Small intestine (tissue), 7 donors: ENCODE measurements at regions not wholly inside any gene's neighbourhood (a gene's known extent, or its start where the extent isn't known, plus 50 kb on each side); places are given as distances from the start of the nearest gene placed in this dataset.
"Not testable (repeated sequence)": the region's sequence is repeated elsewhere in the genome, so short reads cannot be mapped to it uniquely, and the experiment has no call there.

Source experiments
- DNase-seq, 2 donors: peaks; one replicate each; pipeline versions ENCODE4 v3.0.0 to v3.0.0-alpha.2; 2013
- FAIRE-seq: peaks from 2 replicates; lab custom pipeline; 2012; peaks lifted over from hg19 to GRCh38; lab: Jason Lieb, UNC
- H3K27ac ChIP-seq, 3 donors: one replicate each; pipeline ENCODE4 v1.5.1; 2013; ENCODE audit warnings: low read length in 2 of 3, mild to moderate bottlenecking in 2 of 3, control low read depth in 1 of 3, inconsistent platforms in 1 of 3, low read depth in 1 of 3, moderate library complexity in 1 of 3
- H3K27me3 ChIP-seq, 3 donors: one replicate each; pipeline ENCODE4 v1.6.1; 2013; ENCODE audit warnings: low read length in 3 of 3, inconsistent platforms in 1 of 3; ENCODE audit not compliant: control insufficient read depth in 3 of 3, insufficient read depth in 3 of 3
- H3K36me3 ChIP-seq, 3 donors: one replicate each; pipeline ENCODE4 v1.6.1; 2013; ENCODE audit warnings: low read length in 3 of 3, inconsistent platforms in 1 of 3, low read depth in 1 of 3, mild to moderate bottlenecking in 1 of 3, moderate library complexity in 1 of 3; ENCODE audit not compliant: control insufficient read depth in 3 of 3, insufficient read depth in 2 of 3
- H3K4me1 ChIP-seq, 3 donors: one replicate each; pipeline ENCODE4 v1.6.1; 2013; ENCODE audit warnings: low read length in 2 of 3, inconsistent platforms in 1 of 3, low read depth in 1 of 3, mild to moderate bottlenecking in 1 of 3, moderate library complexity in 1 of 3; ENCODE audit not compliant: control insufficient read depth in 3 of 3, insufficient read depth in 2 of 3
- H3K4me3 ChIP-seq, 3 donors: one replicate each; pipeline ENCODE4 v1.5.1; 2013; ENCODE audit warnings: low read length in 3 of 3, control low read depth in 1 of 3, inconsistent platforms in 1 of 3, low read depth in 1 of 3, mild to moderate bottlenecking in 1 of 3, moderate library complexity in 1 of 3
- H3K9me3 ChIP-seq, 2 donors: one replicate each; pipeline ENCODE4 v1.6.1; 2013; ENCODE audit warnings: low read depth in 1 of 2, low read length in 1 of 2; ENCODE audit not compliant: control insufficient read depth in 2 of 2, insufficient read depth in 1 of 2
- WGBS, 3 donors: extraction: QIAGEN DNeasy Blood & Tissue Kit; methylation state at CpG; one replicate each; pipeline ENCODE4 v1.1.7; 2013; 5-methylcytosine and 5-hydroxymethylcytosine counted together
- donor health status: healthy with polysubstance abuse.
- donor health status: control.
- donor health status: control.
- donor health status: Bipolar disorder and iron deficiency.
- donor health status: healthy.

GRCh38 chr2:2580841-2581240, 249.8 kb upstream of the MYT1L start:
- H3K36me3 ChIP-seq, H3K27ac ChIP-seq, H3K9me3 ChIP-seq, DNase-seq, FAIRE-seq, H3K4me3 ChIP-seq, H3K27me3 ChIP-seq, H3K4me1 ChIP-seq: not testable (repeated sequence)
- WGBS, 3 donors, result 89 to 92% (median 91%) methylated on average over 17 to 19 of the region's 19 CpGs

GRCh38 chr2:2580341-2580740, 249.3 kb upstream of the MYT1L start:
- FAIRE-seq (no peak), DNase-seq (no peak)
- Histone ChIP-seq H3K9me3 (no peaks in the 10 kb centered on the region), H3K27ac (no peak overlapping the region), H3K4me3 (no peak overlapping the region), H3K27me3 (no peaks in the 10 kb centered on the region), H3K4me1 (no peaks in the 10 kb centered on the region), H3K36me3 (no peaks in the 10 kb centered on the region)
- 87 to 88% (median 87%) methylated on average over 19 of the region's 19 CpGs for WGBS, 3 donors

DNA sequence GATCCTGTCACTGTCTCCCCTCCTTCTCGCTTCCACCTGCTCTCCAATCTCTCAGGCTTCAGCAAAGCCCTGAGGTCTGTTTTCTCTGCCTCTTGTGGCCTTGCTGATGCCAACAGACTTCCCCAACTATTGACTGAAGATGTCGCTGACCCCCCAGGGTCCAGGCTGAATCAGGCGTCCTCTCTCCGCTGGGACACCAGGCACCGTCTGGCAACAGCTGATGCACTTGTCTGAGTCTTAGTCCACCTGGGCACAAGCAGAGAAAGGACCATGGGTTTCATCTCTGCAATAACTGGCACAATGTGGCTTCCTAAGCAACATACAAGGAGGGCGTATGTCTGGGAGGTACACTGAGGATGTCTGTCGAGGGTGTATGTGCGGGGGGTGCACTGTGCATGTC, 248.7 kb upstream of the MYT1L start:
- DNase-seq (no peak), FAIRE-seq (no peak)
- Histone ChIP-seq H3K27ac (no peak overlapping the region), H3K4me1 (no peaks in the 10 kb centered on the region), H3K27me3 (no peaks in the 10 kb centered on the region), H3K9me3 (no peaks in the 10 kb centered on the region), H3K4me3 (no peak overlapping the region), H3K36me3 (no peaks in the 10 kb centered on the region)
- 80 to 82% (median 81%) methylated on average over 8 of the region's 8 CpGs for WGBS, 3 donors

GRCh38 chr2:2577407-2577831, 246.3 kb upstream of the MYT1L start:
- DNase-seq (no peak), FAIRE-seq (no peak)
- Histone ChIP-seq H3K27me3 (no peaks in the 10 kb centered on the region), H3K9me3 (peaks cover 2 to 15% of the 10 kb centered on the region in 2 donors), H3K4me3 (no peak overlapping the region), H3K27ac (no peak overlapping the region), H3K36me3 (no peaks in the 10 kb centered on the region), H3K4me1 (no peaks in the 10 kb centered on the region)
- WGBS, 3 donors, result 74 to 78% (median 78%) methylated on average over 17 of the region's 17 CpGs

GRCh38 chr2:2575870-2576386, 244.9 kb upstream of the MYT1L start:
- Histone ChIP-seq H3K27me3 (no peaks in the 10 kb centered on the region), H3K4me3 (no peak overlapping the region), H3K36me3 (no peaks in the 10 kb centered on the region), H3K9me3 (peaks cover 2 to 15% of the 10 kb centered on the region in 2 donors), H3K27ac (no peak overlapping the region), H3K4me1 (no peaks in the 10 kb centered on the region)
- no peak for FAIRE-seq
- 83 to 90% (median 88%) methylated on average over 5 of the region's 5 CpGs for WGBS, 3 donors
- DNase-seq, result no peak

DNA sequence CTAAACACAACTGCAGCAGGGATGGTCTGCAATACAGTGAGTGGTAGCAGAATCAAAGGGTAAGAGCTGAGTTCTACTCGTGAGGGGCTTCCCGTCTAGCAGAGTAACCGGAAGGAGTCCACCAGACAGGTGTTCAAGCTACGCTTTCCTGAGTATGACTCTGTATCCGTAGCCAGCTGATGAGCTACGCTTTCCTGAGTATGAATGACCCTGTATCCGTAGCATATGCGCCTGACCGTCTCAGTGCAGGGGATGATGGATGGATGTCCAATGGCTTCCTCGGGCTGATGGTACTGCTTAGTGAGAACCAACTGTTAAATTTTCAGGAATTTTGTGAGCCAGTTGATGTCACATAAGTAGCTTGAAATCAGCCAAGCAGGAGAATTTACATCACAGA, 244.1 kb upstream of the MYT1L start:
- FAIRE-seq (no peak), DNase-seq (no peak)
- peaks cover 2 to 15% of the 10 kb centered on the region in 2 donors for H3K9me3 ChIP-seq
- no peak overlapping the region for H3K4me3 ChIP-seq
- no peaks in the 10 kb centered on the region for H3K36me3 ChIP-seq
- no peaks in the 10 kb centered on the region for H3K4me1 ChIP-seq
- WGBS, 3 donors, result 80 to 95% (median 94%) methylated on average over 10 of the region's 10 CpGs
- no peak overlapping the region for H3K27ac ChIP-seq
- no peaks in the 10 kb centered on the region for H3K27me3 ChIP-seq

GRCh38 chr2:2574401-2575180, 243.5 kb upstream of the MYT1L start:
- Histone ChIP-seq H3K9me3 (peaks cover 2 to 15% of the 10 kb centered on the region in 2 donors), H3K4me3 (no peak overlapping the region), H3K4me1 (no peaks in the 10 kb centered on the region), H3K27ac (no peak overlapping the region), H3K27me3 (no peaks in the 10 kb centered on the region), H3K36me3 (no peaks in the 10 kb centered on the region)
- no peak for FAIRE-seq
- no peak for DNase-seq
- WGBS, 3 donors, result 78 to 83% (median 82%) methylated on average over 15 of the region's 16 CpGs

DNA sequence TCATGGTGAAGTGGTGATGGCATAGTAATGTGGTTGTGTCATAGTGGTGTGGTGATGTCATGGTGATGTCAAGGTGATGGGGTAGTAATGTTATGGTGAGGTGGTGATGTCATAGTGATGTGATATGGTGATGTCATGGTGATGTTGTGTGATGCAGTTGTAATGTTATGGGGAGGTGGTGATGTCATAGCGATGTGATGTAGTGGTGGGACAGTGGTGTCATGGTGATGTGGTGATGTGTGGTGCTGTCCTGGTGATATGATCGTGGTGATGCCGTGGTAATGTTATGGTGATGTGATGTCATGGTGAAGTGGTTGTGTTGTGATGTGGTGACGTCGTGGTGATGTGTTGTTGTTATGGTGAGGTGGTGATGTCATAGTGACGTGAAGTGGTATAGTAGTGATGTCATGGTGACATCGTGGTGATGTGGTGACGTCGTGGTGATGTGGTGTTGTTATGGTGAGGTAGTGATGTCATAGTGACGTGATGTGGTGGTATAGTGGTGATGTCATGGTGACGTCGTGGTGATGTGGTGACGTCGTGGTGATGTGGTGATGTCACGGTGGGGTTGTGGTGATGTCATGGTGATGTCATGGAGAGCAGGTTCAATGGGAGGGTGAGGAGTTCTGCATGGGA, 242.7 kb upstream of the MYT1L start:
- no peak for FAIRE-seq
- Histone ChIP-seq H3K4me1 (no peaks in the 10 kb centered on the region), H3K36me3 (no peaks in the 10 kb centered on the region), H3K27me3 (no peaks in the 10 kb centered on the region), H3K4me3 (no peak overlapping the region), H3K9me3 (peaks cover 2 to 15% of the 10 kb centered on the region in 2 donors), H3K27ac (no peak overlapping the region)
- DNase-seq, result no peak
- 91 to 95% (median 94%) methylated on average over 15 of the region's 15 CpGs for WGBS, 3 donors
